ENCODE measurements at regions not wholly inside any gene's neighbourhood (a gene's known extent, or its start where the extent isn't known, plus 50 kb on each side); places are given as distances from the start of the nearest gene placed in this dataset.

DNA sequence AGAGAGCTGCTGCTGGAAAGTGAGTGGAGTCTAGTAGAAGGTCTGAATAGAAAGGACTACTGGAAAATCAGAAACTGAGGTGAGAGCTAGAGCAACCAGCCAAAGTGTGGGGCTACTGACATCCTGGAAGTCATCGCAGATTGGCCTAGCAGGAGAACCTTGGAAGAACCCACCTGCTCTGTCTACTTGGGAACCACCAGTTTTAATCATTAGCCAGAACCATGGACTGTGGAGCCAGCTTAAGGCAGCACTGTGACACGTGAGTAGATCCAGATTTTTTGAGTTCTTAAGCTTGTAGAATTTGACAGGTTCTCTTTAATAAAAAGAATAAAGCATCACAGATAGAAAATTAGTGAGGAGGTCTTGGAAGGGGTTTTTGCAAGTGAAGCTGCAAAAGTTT is 179.1 kb upstream of the PEX5L start:
- no peaks in the 10 kb centered on the region for H4K20me1 ChIP-seq (ENCODE audit: insufficient read depth)
- no peak for TF ChIP-seq EZH2 (IDR thresholded peaks at IDR 0.05; ENCODE audit: insufficient read depth, poor library complexity, severe bottlenecking)
- TF ChIP-seq EZH2phosphoT487 (IDR thresholded peaks at IDR 0.05; ENCODE audit: insufficient read depth, low read depth) = no peak
- no peaks in the 10 kb centered on the region for H3K4me1 ChIP-seq (ENCODE audit: insufficient read depth)
- H3K4me3 ChIP-seq = no peak overlapping the region
- H3F3A ChIP-seq (ENCODE audit: insufficient read depth) = no peaks in the 10 kb centered on the region
- DNase-seq = no peak
- H3K79me2 ChIP-seq (ENCODE audit: insufficient read depth) = no peaks in the 10 kb centered on the region
- H3K4me2 ChIP-seq (ENCODE audit: unreplicated experiment) = no peak overlapping the region
- H3K27ac ChIP-seq = no peak overlapping the region
- H3K9me3 ChIP-seq (ENCODE audit: low read depth) = no peaks in the 10 kb centered on the region
- WGBS, 2 experiments (ENCODE audit: low coverage in 1 of 2, low lambda C conversion rate in 2 of 2, missing lambda C conversion rate in 2 of 2) = 17 to 26% methylated on average over 2 of the region's 2 CpGs
- in situ Hi-C loops (cut with MboI) = no loop called here
- no peaks in the 10 kb centered on the region for H3K9me2 ChIP-seq (ENCODE audit: insufficient read depth)
- no peak overlapping the region for H2AFZ ChIP-seq
- no peaks in the 10 kb centered on the region for H3K36me3 ChIP-seq (ENCODE audit: low read depth)
- no peaks in the 10 kb centered on the region for H3K27me3 ChIP-seq (replicated peaks; ENCODE audit: insufficient read depth)
- no peak overlapping the region for H3K9ac ChIP-seq

- DNase-seq = no peak
- H3K36me3 ChIP-seq (ENCODE audit: low read depth) = no peaks in the 10 kb centered on the region
- H3K27ac ChIP-seq = no peak overlapping the region
- H4K20me1 ChIP-seq (ENCODE audit: insufficient read depth) = no peaks in the 10 kb centered on the region
- TF ChIP-seq EZH2 (IDR thresholded peaks at IDR 0.05; ENCODE audit: insufficient read depth, poor library complexity, severe bottlenecking) (no peak), EZH2phosphoT487 (IDR thresholded peaks at IDR 0.05; ENCODE audit: insufficient read depth, low read depth) (no peak)
- WGBS, 2 experiments (ENCODE audit: low coverage in 1 of 2, low lambda C conversion rate in 2 of 2, missing lambda C conversion rate in 2 of 2) = 13 to 15% methylated on average over 3 of the region's 3 CpGs
- H3K27me3 ChIP-seq (replicated peaks; ENCODE audit: insufficient read depth) = no peaks in the 10 kb centered on the region
- H2AFZ ChIP-seq = no peak overlapping the region
- no peaks in the 10 kb centered on the region for H3K4me1 ChIP-seq (ENCODE audit: insufficient read depth)
- H3K4me3 ChIP-seq = no peak overlapping the region
- in situ Hi-C loops (cut with MboI) = no loop called here
- H3K9ac ChIP-seq = no peak overlapping the region
- no peaks in the 10 kb centered on the region for H3K9me3 ChIP-seq (ENCODE audit: low read depth)
- H3K79me2 ChIP-seq (ENCODE audit: insufficient read depth) = no peaks in the 10 kb centered on the region
- no peak overlapping the region for H3K4me2 ChIP-seq (ENCODE audit: unreplicated experiment)
- H3K9me2 ChIP-seq (ENCODE audit: insufficient read depth) = no peaks in the 10 kb centered on the region
- H3F3A ChIP-seq (ENCODE audit: insufficient read depth) = no peaks in the 10 kb centered on the region
Observed at GRCh38 chr3:180223268-180223667, 186.5 kb upstream of the PEX5L start.

DNA sequence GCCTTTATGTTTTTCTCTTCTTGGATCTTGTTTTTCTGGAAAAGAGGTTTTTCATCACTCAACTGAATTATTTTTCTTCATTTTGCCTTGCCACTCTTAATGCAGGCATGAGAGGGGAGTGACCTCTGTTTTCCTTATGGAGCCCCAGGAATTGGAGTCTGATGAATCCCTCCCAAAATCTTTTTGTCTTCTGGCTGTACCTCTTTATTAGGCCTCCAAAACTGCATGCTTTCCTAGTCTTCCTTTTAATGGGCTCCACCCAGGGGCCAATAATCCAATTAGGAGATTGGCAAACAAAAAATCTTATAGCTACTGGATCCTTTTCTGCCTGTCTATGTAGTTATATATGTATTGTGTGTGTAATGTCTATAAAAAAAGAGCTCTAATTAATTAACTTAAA is 192.4 kb upstream of the PEX5L start:
- no peak overlapping the region for H3K9ac ChIP-seq
- no peak for TF ChIP-seq EZH2phosphoT487 (IDR thresholded peaks at IDR 0.05; ENCODE audit: insufficient read depth, low read depth)
- TF ChIP-seq EZH2 (IDR thresholded peaks at IDR 0.05; ENCODE audit: insufficient read depth, poor library complexity, severe bottlenecking) = no peak
- no peak overlapping the region for H3K4me3 ChIP-seq
- H2AFZ ChIP-seq = no peak overlapping the region
- DNase-seq = no peak
- no peaks in the 10 kb centered on the region for H4K20me1 ChIP-seq (ENCODE audit: insufficient read depth)
- H3F3A ChIP-seq (ENCODE audit: insufficient read depth) = no peaks in the 10 kb centered on the region
- no peaks in the 10 kb centered on the region for H3K79me2 ChIP-seq (ENCODE audit: insufficient read depth)
- no peak overlapping the region for H3K27ac ChIP-seq
- H3K9me2 ChIP-seq (ENCODE audit: insufficient read depth) = no peaks in the 10 kb centered on the region
- H3K27me3 ChIP-seq (replicated peaks; ENCODE audit: insufficient read depth) = no peaks in the 10 kb centered on the region
- H3K4me1 ChIP-seq (ENCODE audit: insufficient read depth) = no peaks in the 10 kb centered on the region
- no peaks in the 10 kb centered on the region for H3K36me3 ChIP-seq (ENCODE audit: low read depth)
- in situ Hi-C loops (cut with MboI) = no loop called here
- H3K4me2 ChIP-seq (ENCODE audit: unreplicated experiment) = no peak overlapping the region
- no peaks in the 10 kb centered on the region for H3K9me3 ChIP-seq (ENCODE audit: low read depth)

DNA sequence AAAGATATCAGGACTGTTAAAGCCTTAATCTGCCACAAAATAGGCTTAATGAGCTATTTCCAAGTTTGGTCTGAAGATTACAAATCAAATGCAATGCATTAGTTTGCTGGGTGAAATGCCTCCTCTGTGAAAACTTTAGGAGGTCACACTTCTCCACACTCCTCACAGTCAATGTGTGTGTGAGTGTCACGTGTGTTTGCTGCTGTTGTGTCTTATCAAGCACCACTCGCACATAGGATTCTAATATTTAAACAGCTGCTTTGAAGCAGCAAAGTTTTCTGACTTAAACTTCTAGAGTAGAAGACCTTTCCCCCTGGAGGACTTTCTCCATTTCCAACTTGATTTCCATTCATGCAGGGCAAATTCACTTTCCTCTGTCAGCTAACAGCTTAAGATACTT is 203.2 kb upstream of the PEX5L start:
- H2AFZ ChIP-seq = no peak overlapping the region
- in situ Hi-C loops (cut with MboI) = no loop called here
- H3K4me3 ChIP-seq = no peak overlapping the region
- H3F3A ChIP-seq (ENCODE audit: insufficient read depth) = no peaks in the 10 kb centered on the region
- H3K9me3 ChIP-seq (ENCODE audit: low read depth) = no peaks in the 10 kb centered on the region
- DNase-seq = no peak
- no peak overlapping the region for H3K9ac ChIP-seq
- no peaks in the 10 kb centered on the region for H3K79me2 ChIP-seq (ENCODE audit: insufficient read depth)
- H3K36me3 ChIP-seq (ENCODE audit: low read depth) = no peaks in the 10 kb centered on the region
- no peaks in the 10 kb centered on the region for H4K20me1 ChIP-seq (ENCODE audit: insufficient read depth)
- no peak overlapping the region for H3K4me2 ChIP-seq (ENCODE audit: unreplicated experiment)
- no peaks in the 10 kb centered on the region for H3K4me1 ChIP-seq (ENCODE audit: insufficient read depth)
- no peaks in the 10 kb centered on the region for H3K27me3 ChIP-seq (replicated peaks; ENCODE audit: insufficient read depth)
- no peak for TF ChIP-seq EZH2 (IDR thresholded peaks at IDR 0.05; ENCODE audit: insufficient read depth, poor library complexity, severe bottlenecking)
- no peak for TF ChIP-seq EZH2phosphoT487 (IDR thresholded peaks at IDR 0.05; ENCODE audit: insufficient read depth, low read depth)
- no peaks in the 10 kb centered on the region for H3K9me2 ChIP-seq (ENCODE audit: insufficient read depth)
- no peak overlapping the region for H3K27ac ChIP-seq
- WGBS, 2 experiments (ENCODE audit: low coverage in 1 of 2, low lambda C conversion rate in 2 of 2, missing lambda C conversion rate in 2 of 2) = 23 to 25% methylated on average over 2 of the region's 2 CpGs

- no peaks in the 10 kb centered on the region for H3K9me3 ChIP-seq (ENCODE audit: low read depth)
- no peaks in the 10 kb centered on the region for H3K27me3 ChIP-seq (replicated peaks; ENCODE audit: insufficient read depth)
- DNase-seq = no peak
- TF ChIP-seq EZH2phosphoT487 (IDR thresholded peaks at IDR 0.05; ENCODE audit: insufficient read depth, low read depth) (no peak), EZH2 (IDR thresholded peaks at IDR 0.05; ENCODE audit: insufficient read depth, poor library complexity, severe bottlenecking) (no peak)
- H3K27ac ChIP-seq = no peak overlapping the region
- no peak overlapping the region for H3K4me3 ChIP-seq
- no peaks in the 10 kb centered on the region for H3K9me2 ChIP-seq (ENCODE audit: insufficient read depth)
- no peak overlapping the region for H3K9ac ChIP-seq
- no peaks in the 10 kb centered on the region for H3K79me2 ChIP-seq (ENCODE audit: insufficient read depth)
- no peaks in the 10 kb centered on the region for H3K36me3 ChIP-seq (ENCODE audit: low read depth)
- H3K4me2 ChIP-seq (ENCODE audit: unreplicated experiment) = no peak overlapping the region
- H2AFZ ChIP-seq = no peak overlapping the region
- no peaks in the 10 kb centered on the region for H3F3A ChIP-seq (ENCODE audit: insufficient read depth)
- H4K20me1 ChIP-seq (ENCODE audit: insufficient read depth) = no peaks in the 10 kb centered on the region
- 21 to 25% methylated on average over 5 of the region's 5 CpGs for WGBS, 2 experiments (ENCODE audit: low coverage in 1 of 2, low lambda C conversion rate in 2 of 2, missing lambda C conversion rate in 2 of 2)
- H3K4me1 ChIP-seq (ENCODE audit: insufficient read depth) = no peaks in the 10 kb centered on the region
- in situ Hi-C loops (cut with MboI) = no loop called here
Observed at GRCh38 chr3:180246688-180247195, 210.0 kb upstream of the PEX5L start.
